Activated T-cell treated with anti-CD3 and anti-CD28 coated beads for 1 hour (primary cell): ENCODE measurements at regions not wholly inside any gene's neighbourhood (a gene's known extent, or its start where the extent isn't known, plus 50 kb on each side); places are given as distances from the start of the nearest gene placed in this dataset.
"Not testable (repeated sequence)": the region's sequence is repeated elsewhere in the genome, so short reads cannot be mapped to it uniquely, and the experiment has no call there.

ENCODE experiments used
- DNase-seq: peaks from one replicate; pipeline ENCODE4 v3.0.0-alpha.2; 2020; ENCODE audit warnings: low read depth

DNA sequence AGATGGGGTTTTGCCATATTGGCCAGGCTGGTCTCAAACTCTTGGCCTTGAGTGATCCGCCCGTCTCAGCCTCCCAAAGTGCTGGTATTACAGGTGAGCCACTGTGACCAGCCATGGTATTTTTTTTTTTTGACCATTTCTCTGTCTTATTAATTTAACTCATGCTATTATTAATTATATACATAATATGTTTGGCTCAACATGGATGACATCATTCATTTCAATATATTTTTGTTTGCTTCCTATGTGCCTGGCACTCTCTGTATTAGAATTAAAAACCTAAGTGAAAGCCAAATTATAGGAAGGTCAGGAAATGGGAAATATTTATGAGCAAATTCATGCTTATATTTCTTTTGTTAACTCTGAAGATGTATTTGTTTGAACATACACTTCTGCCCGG is 55.8 kb upstream of the AKIRIN2 start:
- DNase-seq, result no peak

GRCh38 chr6:87756858-87757257 is 54.8 kb upstream of the AKIRIN2 start:
- DNase-seq, result no peak

GRCh38 chr6:87755708-87756671 is 54.0 kb upstream of the AKIRIN2 start:
- no peak for DNase-seq

DNA sequence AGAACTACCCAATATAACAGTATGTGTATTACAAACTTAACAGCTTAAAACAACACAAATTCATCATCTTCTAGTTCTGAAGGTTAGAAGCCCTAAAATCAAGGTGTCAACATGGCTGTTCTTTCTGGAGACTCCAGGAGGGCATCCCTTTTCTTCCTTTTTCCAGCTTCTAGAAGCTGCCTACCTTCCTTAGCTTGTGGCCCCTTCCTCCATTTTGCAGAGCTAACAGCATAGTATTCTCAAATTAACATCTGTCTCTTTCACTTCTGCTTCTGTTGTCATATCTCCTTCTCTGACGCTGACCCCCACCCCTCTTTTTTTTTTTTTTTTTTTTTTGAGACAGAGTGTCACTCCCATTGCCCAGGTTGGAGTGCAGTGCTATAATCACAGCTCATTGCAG is 52.8 kb upstream of the AKIRIN2 start:
- no peak for DNase-seq

DNA sequence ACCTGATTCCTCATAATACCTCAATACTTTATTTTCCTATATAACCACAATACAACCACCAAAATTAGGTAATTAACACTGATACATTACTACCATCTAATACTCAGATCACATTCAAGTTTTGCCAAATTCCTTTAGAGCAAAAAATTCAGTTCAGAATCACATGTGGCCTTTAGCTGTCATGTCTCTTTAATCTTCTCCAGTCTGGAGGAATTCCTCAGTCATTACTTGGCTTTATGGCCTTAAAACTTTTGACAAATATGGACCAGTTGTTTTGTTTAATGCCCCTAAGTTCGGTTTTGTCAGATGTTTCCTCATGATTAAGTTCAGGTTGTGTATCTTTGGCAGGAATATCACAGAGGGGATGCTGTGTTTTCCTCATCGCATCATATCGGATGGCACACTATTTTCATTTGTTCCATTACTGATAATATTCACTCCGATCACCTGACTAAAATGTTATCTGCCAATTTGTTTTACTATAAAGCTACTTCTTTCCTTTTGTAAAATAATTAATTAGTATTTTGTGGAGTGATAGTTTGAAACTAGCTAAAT is 51.2 kb upstream of the AKIRIN2 start:
- DNase-seq, result no peak

- not testable (repeated sequence) for DNase-seq
These were observed 50.5 kb upstream of the AKIRIN2 start for GRCh38 chr6:87752503-87752902.
